K562 (cell line): ENCODE measurements at regions not wholly inside any gene's neighbourhood (a gene's known extent, or its start where the extent isn't known, plus 50 kb on each side); places are given as distances from the start of the nearest gene placed in this dataset.

ENCODE experiments used
- ATAC-seq: fragments of 200-7000 bp; cut with Tn5 transposase; 3 replicates; pipeline ENCODE4 v1.9.1; 2020; ENCODE audit warnings: moderate library complexity
- BruUV-seq: library from RNA; stranded (reverse); fragments of 400-500 nt; replicated peaks from 2 replicates; lab custom pipeline; 2021; lab: Mats Ljungman, UMichigan
- CTCF ChIA-PET: fragments of 300-600 bp; formaldehyde crosslinking; extraction: SDS; loops from one replicate; lab custom pipeline; 2021; ENCODE audit warnings: low intra/inter-chr PET ratio; lab: Yijun Ruan, JAX
- POLR2A ChIA-PET: fragments of 300-600, 350-650 bp; sonication (Branson Sonifier 250); formaldehyde crosslinking; extraction: SDS; loops from one replicate; lab custom pipeline; 2021; ENCODE audit warnings: antibody characterized with exemption, inconsistent platforms; lab: Yijun Ruan, JAX
- DNase-seq, 4 experiments: peaks; one replicate each; pipeline versions ENCODE4 v3.0.0 to v3.0.0-alpha.2; 2011 to 2018; ENCODE audit warnings: low spot score in 3 of 4, mixed read lengths in 3 of 4; ENCODE audit errors: extremely low read depth in 1 of 4
- FAIRE-seq: peaks from 2 replicates; lab custom pipeline; 2011; peaks lifted over from hg19 to GRCh38; lab: Jason Lieb, UNC
- H2AFZ ChIP-seq: 2 replicates; pipeline ENCODE4 v1.6.0; 2011; ENCODE audit warnings: low read depth, low read length, control low read depth, inconsistent platforms
- H3K27ac ChIP-seq: fragments of 200-600 bp; 3 replicates; pipeline ENCODE4 v1.8.0; 2011; ENCODE audit warnings: low read depth, mild to moderate bottlenecking, control low read depth, inconsistent platforms, low read length, moderate library complexity, mixed read lengths; ENCODE audit errors: extremely low read depth
- H3K27me3 ChIP-seq, 2 experiments: fragments of 300-600 bp in 1 of 2; 2 replicates in 1 of 2; 3 replicates in 1 of 2; pipeline versions ENCODE4 v1.6.0 to v1.8.0; 2011; ENCODE audit warnings: inconsistent platforms in 2 of 2, low read length in 2 of 2, mild to moderate bottlenecking in 1 of 2, mixed read lengths in 1 of 2, moderate library complexity in 1 of 2; ENCODE audit not compliant: control insufficient read depth in 2 of 2, insufficient read depth in 2 of 2
- H3K36me3 ChIP-seq: fragments of 300-600 bp; 3 replicates; pipeline ENCODE4 v1.8.0; 2011; ENCODE audit warnings: mild to moderate bottlenecking, low read length, inconsistent platforms; ENCODE audit not compliant: control insufficient read depth, insufficient read depth
- H3K4me1 ChIP-seq, 2 experiments: fragments of 200-600 bp in 1 of 2; replicated peaks in 1 of 2; 2 replicates in 1 of 2; 3 replicates in 1 of 2; pipeline versions ENCODE4 v1.5.1 to v1.8.0; 2011; ENCODE audit warnings: inconsistent platforms in 2 of 2, low read length in 2 of 2, mild to moderate bottlenecking in 1 of 2, mixed read lengths in 1 of 2, moderate library complexity in 1 of 2; ENCODE audit not compliant: control insufficient read depth in 2 of 2, insufficient read depth in 2 of 2
- H3K4me2 ChIP-seq: 2 replicates; pipeline ENCODE4 v1.6.1; 2011; ENCODE audit warnings: low read length, control low read depth, inconsistent platforms, mixed read lengths; ENCODE audit not compliant: insufficient read depth
- H3K4me3 ChIP-seq: fragments of 200-600 bp; sonication (generic), shearing (Covaris generic); 2 replicates; pipeline ENCODE4 v1.5.1; 2016; ENCODE audit warnings: control low read depth, inconsistent platforms
- H3K79me2 ChIP-seq: fragments of 200-600 bp; 3 replicates; pipeline ENCODE4 v1.8.0; 2011; ENCODE audit warnings: low read length, inconsistent platforms; ENCODE audit not compliant: control insufficient read depth, insufficient read depth
- H3K9ac ChIP-seq, 2 experiments: 2 replicates each; pipeline versions ENCODE4 v1.6.0 to v1.6.1; 2011; ENCODE audit warnings: low read depth in 2 of 2, low read length in 2 of 2, control low read depth in 1 of 2, inconsistent platforms in 1 of 2, mild to moderate bottlenecking in 1 of 2, mixed read lengths in 1 of 2; ENCODE audit not compliant: insufficient read depth in 1 of 2
- H3K9me1 ChIP-seq: one replicate; pipeline ENCODE4 v1.6.0; 2011; ENCODE audit warnings: inconsistent platforms, mild to moderate bottlenecking, low read length, moderate library complexity; ENCODE audit not compliant: control insufficient read depth, insufficient read depth
- H3K9me3 ChIP-seq: replicated peaks from 2 replicates; pipeline ENCODE4 v1.5.1; 2011; ENCODE audit warnings: low read depth, low read length, inconsistent platforms; ENCODE audit not compliant: control insufficient read depth, insufficient read depth
- H4K20me1 ChIP-seq: replicated peaks from 2 replicates; pipeline ENCODE4 v1.6.1; 2011; ENCODE audit warnings: low read length, inconsistent platforms, mixed read lengths; ENCODE audit not compliant: control insufficient read depth, insufficient read depth
- ETV5 ChIP-seq: sonication (generic); formaldehyde crosslinking; IDR thresholded peaks from 2 replicates; pipeline ENCODE4 v1.4.0; 2020; ENCODE audit warnings: low read depth, mild to moderate bottlenecking, missing genetic modification reagents
- RFX7 ChIP-seq: fragments of 250-450 bp; sonication (Bioruptor Pico); IDR thresholded peaks from 2 replicates; pipeline ENCODE4 v1.5.1; 2021; ENCODE audit warnings: mild to moderate bottlenecking
- ZNF347 ChIP-seq: fragments of 450-650 bp; formaldehyde crosslinking; IDR thresholded peaks from 2 replicates; pipeline ENCODE4 v1.4.0; 2020; ENCODE audit warnings: low read depth, mild to moderate bottlenecking, moderate library complexity
- WGBS: fragments of 100-300 bp; shearing (Covaris generic); methylation state at CpG from one replicate; pipeline ENCODE4 v1.1.6; 2016; ENCODE audit warnings: low coverage, mixed read lengths; ENCODE audit not compliant: insufficient coverage; ENCODE audit errors: missing lambda C conversion rate; 5-methylcytosine and 5-hydroxymethylcytosine counted together
- in situ Hi-C: fragments of 300-500 bp; cut with MboI; formaldehyde crosslinking; loops from 4 replicates; pipeline ENCODE4 v1.15.0; 2018; ENCODE audit warnings: inconsistent platforms, mixed read lengths
- intact Hi-C: fragments of 100-400 bp; cut with micrococcal nuclease; formaldehyde crosslinking; loops from 2 replicates; pipeline ENCODE4 v1.14.2; 2022
- TF ChIP-seq, protein P1 (sequence below), 3 experiments: fragments of 200-800 bp in 1 of 3; fragments of 250-450 bp in 1 of 3; fragments of 450-650 bp in 1 of 3; sonication (Bioruptor Pico) in 1 of 3; sonication (Bioruptor generic) in 1 of 3; formaldehyde crosslinking in 1 of 3; IDR thresholded peaks; 2 replicates each; pipeline versions ENCODE4 v1.6.1 to v1.8.0; 2016 to 2022; ENCODE audit warnings: mild to moderate bottlenecking in 2 of 3, missing genetic modification characterization in 2 of 3, missing compliant biosample characterization in 1 of 3, moderate library complexity in 1 of 3

GRCh38 chr10:78807504-78808203 is 261.1 kb upstream of the ZMIZ1 start:
- Histone ChIP-seq H3K27me3 (peaks cover 5 to 33% of the 10 kb centered on the region in 2 experiments; a peak in 3 of 5 replicates), H3K4me2 (no peak overlapping the region), H4K20me1 (no peaks in the 10 kb centered on the region), H3K79me2 (no peaks in the 10 kb centered on the region), H3K9me1 (no peaks in the 10 kb centered on the region), H3K4me3 (no peak overlapping the region), H3K27ac (no peak overlapping the region), H2AFZ (no peak overlapping the region), H3K4me1 (no peaks in the 10 kb centered on the region), H3K9ac (no peak overlapping the region), H3K36me3 (no peaks in the 10 kb centered on the region), H3K9me3 (no peaks in the 10 kb centered on the region)
- intact Hi-C loops (no loop called here), in situ Hi-C loops (no loop called here)
- CTCF ChIA-PET = no interaction called here
- POLR2A ChIA-PET = interaction anchor here (0.8 to 0.9 kb wide), 2 partner anchors 56 to 388 kb away, joined by 3 to 5 read pairs; no protein-coding TSS in a partner anchor
- BruUV-seq = no TSS peak
- 2% methylated on average over 12 of the region's 12 CpGs for WGBS
- no peak for DNase-seq
- TF ChIP-seq ZNF347 (CRISPR knock-in tag) = no peak
- TF ChIP-seq, protein P1, sequence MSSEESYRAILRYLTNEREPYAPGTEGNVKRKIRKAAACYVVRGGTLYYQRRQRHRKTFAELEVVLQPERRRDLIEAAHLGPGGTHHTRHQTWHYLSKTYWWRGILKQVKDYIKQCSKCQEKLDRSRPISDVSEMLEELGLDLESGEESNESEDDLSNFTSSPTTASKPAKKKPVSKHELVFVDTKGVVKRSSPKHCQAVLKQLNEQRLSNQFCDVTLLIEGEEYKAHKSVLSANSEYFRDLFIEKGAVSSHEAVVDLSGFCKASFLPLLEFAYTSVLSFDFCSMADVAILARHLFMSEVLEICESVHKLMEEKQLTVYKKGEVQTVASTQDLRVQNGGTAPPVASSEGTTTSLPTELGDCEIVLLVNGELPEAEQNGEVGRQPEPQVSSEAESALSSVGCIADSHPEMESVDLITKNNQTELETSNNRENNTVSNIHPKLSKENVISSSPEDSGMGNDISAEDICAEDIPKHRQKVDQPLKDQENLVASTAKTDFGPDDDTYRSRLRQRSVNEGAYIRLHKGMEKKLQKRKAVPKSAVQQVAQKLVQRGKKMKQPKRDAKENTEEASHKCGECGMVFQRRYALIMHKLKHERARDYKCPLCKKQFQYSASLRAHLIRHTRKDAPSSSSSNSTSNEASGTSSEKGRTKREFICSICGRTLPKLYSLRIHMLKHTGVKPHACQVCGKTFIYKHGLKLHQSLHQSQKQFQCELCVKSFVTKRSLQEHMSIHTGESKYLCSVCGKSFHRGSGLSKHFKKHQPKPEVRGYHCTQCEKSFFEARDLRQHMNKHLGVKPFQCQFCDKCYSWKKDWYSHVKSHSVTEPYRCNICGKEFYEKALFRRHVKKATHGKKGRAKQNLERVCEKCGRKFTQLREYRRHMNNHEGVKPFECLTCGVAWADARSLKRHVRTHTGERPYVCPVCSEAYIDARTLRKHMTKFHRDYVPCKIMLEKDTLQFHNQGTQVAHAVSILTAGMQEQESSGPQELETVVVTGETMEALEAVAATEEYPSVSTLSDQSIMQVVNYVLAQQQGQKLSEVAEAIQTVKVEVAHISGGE (CRISPR knock-in tag; IDR thresholded peaks at IDR 0.05) = no peak
- no peak for TF ChIP-seq RFX7 (CRISPR knock-in tag)
- no peak for TF ChIP-seq ETV5 (CRISPR knock-in tag)
- FAIRE-seq = no peak
- ATAC-seq = no peak
